Neural progenitor cell (in vitro differentiated cells): ENCODE measurements at regions not wholly inside any gene's neighbourhood (a gene's known extent, or its start where the extent isn't known, plus 50 kb on each side); places are given as distances from the start of the nearest gene placed in this dataset.

ENCODE experiments used
- DNase-seq: peaks from one replicate; pipeline ENCODE4 v3.0.0-alpha.2; 2016; ENCODE audit warnings: low spot score
- H2AFZ ChIP-seq: fragments of 200-600 bp; sonication (generic); replicated peaks from 2 replicates; pipeline ENCODE4 v1.6.1; 2016; ENCODE audit warnings: antibody characterized with exemption
- H3F3A ChIP-seq: fragments of 200-600 bp; sonication (generic); 2 replicates; pipeline ENCODE4 v1.6.1; 2016; ENCODE audit warnings: antibody characterized with exemption, low read depth
- H3K27ac ChIP-seq: fragments of 200-600 bp; sonication (generic); 2 replicates; pipeline ENCODE4 v1.5.1; 2016; ENCODE audit warnings: mild to moderate bottlenecking
- H3K27me3 ChIP-seq: fragments of 200-600 bp; sonication (generic); 2 replicates; pipeline ENCODE4 v1.6.1; 2016; ENCODE audit warnings: mild to moderate bottlenecking, moderate library complexity
- H3K36me3 ChIP-seq: fragments of 200-600 bp; sonication (generic); 2 replicates; pipeline ENCODE4 v1.5.1; 2016
- H3K4me1 ChIP-seq: fragments of 200-600 bp; sonication (generic); 2 replicates; pipeline ENCODE4 v1.6.1; 2016; ENCODE audit warnings: mixed run types
- H3K4me2 ChIP-seq: fragments of 200-600 bp; sonication (generic); 2 replicates; pipeline ENCODE4 v1.6.1; 2016
- H3K4me3 ChIP-seq: fragments of 200-600 bp; sonication (generic); 2 replicates; pipeline ENCODE4 v1.5.1; 2016
- H3K79me2 ChIP-seq: fragments of 200-600 bp; sonication (generic); 2 replicates; pipeline ENCODE4 v1.6.1; 2016; ENCODE audit warnings: low read depth
- H3K9ac ChIP-seq: fragments of 200-600 bp; sonication (generic); 2 replicates; pipeline ENCODE4 v1.6.1; 2016
- H3K9me3 ChIP-seq: fragments of 200-600 bp; sonication (generic); 2 replicates; pipeline ENCODE4 v1.5.1; 2016; ENCODE audit warnings: low read depth
- H4K20me1 ChIP-seq: fragments of 200-600 bp; sonication (generic); 2 replicates; pipeline ENCODE4 v1.6.1; 2016; ENCODE audit warnings: low read depth
- H3K27ac Mint-ChIP-seq: 3 replicates; pipeline ENCODE4 v1.8.0; 2021; ENCODE audit warnings: mixed read lengths
- H3K27me3 Mint-ChIP-seq: 2 replicates; pipeline ENCODE4 v1.8.0; 2022; ENCODE audit warnings: low read depth, mild to moderate bottlenecking, inconsistent platforms, moderate library complexity, mixed read lengths; ENCODE audit not compliant: insufficient read depth
- H3K36me3 Mint-ChIP-seq: 3 replicates; pipeline ENCODE4 v1.8.0; 2021; ENCODE audit warnings: mixed read lengths
- H3K4me1 Mint-ChIP-seq: 3 replicates; pipeline ENCODE4 v1.8.0; 2021; ENCODE audit warnings: mixed read lengths
- H3K4me3 Mint-ChIP-seq: 3 replicates; pipeline ENCODE4 v1.8.0; 2021; ENCODE audit warnings: mild to moderate bottlenecking, moderate library complexity, mixed read lengths
- H3K9me3 Mint-ChIP-seq: 3 replicates; pipeline ENCODE4 v1.8.0; 2020; ENCODE audit warnings: mixed read lengths
- CTCF ChIP-seq: fragments of 200-600 bp; sonication (generic); IDR thresholded peaks from 2 replicates; pipeline ENCODE4 v1.5.1; 2017; ENCODE audit warnings: antibody characterized with exemption, mild to moderate bottlenecking
- EZH2 ChIP-seq: fragments of 200-600 bp; sonication (generic); IDR thresholded peaks from 2 replicates; pipeline ENCODE4 v1.6.1; 2017; ENCODE audit warnings: antibody characterized with exemption, mild to moderate bottlenecking, moderate library complexity
- EZH2phosphoT487 ChIP-seq: fragments of 200-600 bp; sonication (generic); IDR thresholded peaks from 2 replicates; pipeline ENCODE4 v1.6.1; 2017; ENCODE audit warnings: antibody characterized with exemption

GRCh38 chr13:36531746-36532486 is 99.6 kb downstream of the CCNA1 start:
- DNase-seq = no peak

GRCh38 chr13:36533806-36534205 is 101.5 kb downstream of the CCNA1 start:
- Histone ChIP-seq H3K27ac (no peak overlapping the region), H3K27me3 (no peaks in the 10 kb centered on the region), H2AFZ (peak overlapping the region; percentile 88), H3K79me2 (no peaks in the 10 kb centered on the region), H4K20me1 (no peaks in the 10 kb centered on the region), H3K9me3 (no peaks in the 10 kb centered on the region), H3F3A (no peaks in the 10 kb centered on the region), H3K36me3 (no peaks in the 10 kb centered on the region), H3K4me1 (peaks cover 17% of the 10 kb centered on the region), H3K4me3 (no peak overlapping the region), H3K9ac (no peak overlapping the region), H3K4me2 (no peak overlapping the region)
- no peak overlapping the region for H3K4me3 Mint-ChIP-seq
- H3K36me3 Mint-ChIP-seq = no peaks in the 10 kb centered on the region
- H3K4me1 Mint-ChIP-seq = peaks cover 4% of the 10 kb centered on the region
- no peak overlapping the region for H3K27ac Mint-ChIP-seq
- TF ChIP-seq EZH2phosphoT487 = no peak
- no peak for TF ChIP-seq CTCF
- peaks cover 5% of the 10 kb centered on the region for H3K9me3 Mint-ChIP-seq
- peaks cover 4% of the 10 kb centered on the region for H3K27me3 Mint-ChIP-seq
- no peak for DNase-seq

More at GRCh38 chr13:36531746-36532486, 99.6 kb downstream of the CCNA1 start:
- H3K4me2 ChIP-seq = no peak overlapping the region
- H3K27me3 ChIP-seq = no peaks in the 10 kb centered on the region
- no peaks in the 10 kb centered on the region for H3F3A ChIP-seq
- TF ChIP-seq EZH2phosphoT487 (no peak), CTCF (no peak), EZH2 (no peak)
- Mint-ChIP-seq H3K9me3 (no peaks in the 10 kb centered on the region), H3K27me3 (peaks cover 4% of the 10 kb centered on the region), H3K27ac (peak overlapping the region; percentile 12), H3K36me3 (no peaks in the 10 kb centered on the region), H3K4me3 (no peak overlapping the region), H3K4me1 (peaks cover 8% of the 10 kb centered on the region)
- H4K20me1 ChIP-seq = no peaks in the 10 kb centered on the region
- H3K4me3 ChIP-seq = no peak overlapping the region
- H3K4me1 ChIP-seq = peaks cover 17% of the 10 kb centered on the region
- H3K9ac ChIP-seq = no peak overlapping the region
- no peak overlapping the region for H3K27ac ChIP-seq
- no peaks in the 10 kb centered on the region for H3K79me2 ChIP-seq
- no peaks in the 10 kb centered on the region for H3K36me3 ChIP-seq
- no peak overlapping the region for H2AFZ ChIP-seq
- no peaks in the 10 kb centered on the region for H3K9me3 ChIP-seq

- no peak for TF ChIP-seq EZH2
- no peak for TF ChIP-seq CTCF
- TF ChIP-seq EZH2phosphoT487 = no peak
- H3K4me3 ChIP-seq = no peak overlapping the region
- H3K27me3 ChIP-seq = no peaks in the 10 kb centered on the region
- no peak overlapping the region for H3K9ac ChIP-seq
- peaks cover 12% of the 10 kb centered on the region for H3K4me1 ChIP-seq
- Mint-ChIP-seq H3K4me1 (no peaks in the 10 kb centered on the region), H3K36me3 (no peaks in the 10 kb centered on the region), H3K4me3 (no peak overlapping the region), H3K9me3 (peaks cover 16% of the 10 kb centered on the region), H3K27me3 (peaks cover 2% of the 10 kb centered on the region), H3K27ac (no peak overlapping the region)
- H3K27ac ChIP-seq = no peak overlapping the region
- no peaks in the 10 kb centered on the region for H3F3A ChIP-seq
- H4K20me1 ChIP-seq = no peaks in the 10 kb centered on the region
- no peaks in the 10 kb centered on the region for H3K79me2 ChIP-seq
- no peaks in the 10 kb centered on the region for H3K9me3 ChIP-seq
- no peak overlapping the region for H3K4me2 ChIP-seq
- H3K36me3 ChIP-seq = no peaks in the 10 kb centered on the region
- DNase-seq = no peak
- H2AFZ ChIP-seq = no peak overlapping the region
Observed at GRCh38 chr13:36536546-36536945, 104.3 kb downstream of the CCNA1 start.
